ENCODE measurements at regions not wholly inside any gene's neighbourhood (a gene's known extent, or its start where the extent isn't known, plus 50 kb on each side); places are given as distances from the start of the nearest gene placed in this dataset.

DNA sequence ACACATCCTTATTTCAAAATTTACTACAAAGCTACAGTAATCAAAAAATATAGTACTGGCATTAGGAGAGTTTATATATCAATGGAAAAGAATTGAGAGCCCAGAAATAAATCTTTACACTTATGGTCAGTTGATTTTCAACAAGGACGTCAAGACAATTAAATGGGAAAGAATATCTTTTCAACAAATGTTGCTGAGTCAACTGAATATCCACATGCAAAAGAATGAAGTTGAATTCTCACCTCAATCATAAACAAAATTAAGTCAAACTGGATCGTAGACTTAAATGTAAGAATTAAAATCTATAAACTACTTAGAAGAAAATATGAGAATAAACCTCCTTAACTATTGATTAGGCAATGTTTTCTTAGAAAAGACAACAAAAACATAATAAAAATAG lies 61.5 kb upstream of the PRR16 start:
- Mint-ChIP-seq H3K4me3 (no peak overlapping the region), H3K27ac (no peak overlapping the region), H3K36me3 (no peaks in the 10 kb centered on the region), H3K4me1 (no peaks in the 10 kb centered on the region), H3K9me3 (peaks cover 26% of the 10 kb centered on the region), H3K27me3 (ENCODE audit: low read depth) (no peaks in the 10 kb centered on the region)
- TF ChIP-seq, protein P1, sequence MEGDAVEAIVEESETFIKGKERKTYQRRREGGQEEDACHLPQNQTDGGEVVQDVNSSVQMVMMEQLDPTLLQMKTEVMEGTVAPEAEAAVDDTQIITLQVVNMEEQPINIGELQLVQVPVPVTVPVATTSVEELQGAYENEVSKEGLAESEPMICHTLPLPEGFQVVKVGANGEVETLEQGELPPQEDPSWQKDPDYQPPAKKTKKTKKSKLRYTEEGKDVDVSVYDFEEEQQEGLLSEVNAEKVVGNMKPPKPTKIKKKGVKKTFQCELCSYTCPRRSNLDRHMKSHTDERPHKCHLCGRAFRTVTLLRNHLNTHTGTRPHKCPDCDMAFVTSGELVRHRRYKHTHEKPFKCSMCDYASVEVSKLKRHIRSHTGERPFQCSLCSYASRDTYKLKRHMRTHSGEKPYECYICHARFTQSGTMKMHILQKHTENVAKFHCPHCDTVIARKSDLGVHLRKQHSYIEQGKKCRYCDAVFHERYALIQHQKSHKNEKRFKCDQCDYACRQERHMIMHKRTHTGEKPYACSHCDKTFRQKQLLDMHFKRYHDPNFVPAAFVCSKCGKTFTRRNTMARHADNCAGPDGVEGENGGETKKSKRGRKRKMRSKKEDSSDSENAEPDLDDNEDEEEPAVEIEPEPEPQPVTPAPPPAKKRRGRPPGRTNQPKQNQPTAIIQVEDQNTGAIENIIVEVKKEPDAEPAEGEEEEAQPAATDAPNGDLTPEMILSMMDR (IDR thresholded peaks at IDR 0.05; ENCODE audit: unreplicated experiment) = no peak
- DNase-seq (ENCODE audit: low spot score in 2 of 2, unreplicated experiment in 2 of 2) = no peak

DNA sequence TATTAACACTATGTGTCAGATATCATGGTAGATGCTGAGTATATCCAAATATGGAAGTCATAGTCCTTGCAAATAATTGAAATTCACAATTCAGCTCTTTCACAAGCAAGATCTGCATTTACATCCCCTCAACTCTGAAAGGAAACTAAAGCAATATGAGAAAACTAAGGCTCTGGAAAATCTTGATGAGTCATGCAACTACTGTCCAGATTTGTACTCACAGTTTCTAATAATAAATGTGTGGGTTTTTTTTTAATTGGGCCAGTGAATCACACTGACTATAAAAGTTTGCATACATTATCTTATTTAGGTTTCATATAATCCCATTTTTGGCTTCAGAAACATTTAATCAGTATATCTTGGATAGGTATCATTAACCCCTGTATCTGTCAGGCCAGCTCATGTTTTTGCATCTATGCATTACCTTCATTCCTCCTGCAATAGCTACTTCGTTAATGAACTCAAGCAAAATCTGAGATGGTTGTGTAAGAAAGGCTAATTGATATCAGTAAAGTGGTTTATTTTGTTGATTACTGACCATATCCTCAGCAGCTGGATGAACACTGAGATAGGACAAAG lies 58.7 kb upstream of the PRR16 start:
- Mint-ChIP-seq H3K9me3 (peaks cover 19% of the 10 kb centered on the region), H3K36me3 (no peaks in the 10 kb centered on the region), H3K4me1 (no peaks in the 10 kb centered on the region), H3K27me3 (ENCODE audit: low read depth) (no peaks in the 10 kb centered on the region), H3K27ac (no peak overlapping the region), H3K4me3 (no peak overlapping the region)
- TF ChIP-seq, protein P1 (IDR thresholded peaks at IDR 0.05; ENCODE audit: unreplicated experiment) = no peak
- DNase-seq (ENCODE audit: low spot score in 2 of 2, unreplicated experiment in 2 of 2) = no peak

DNA sequence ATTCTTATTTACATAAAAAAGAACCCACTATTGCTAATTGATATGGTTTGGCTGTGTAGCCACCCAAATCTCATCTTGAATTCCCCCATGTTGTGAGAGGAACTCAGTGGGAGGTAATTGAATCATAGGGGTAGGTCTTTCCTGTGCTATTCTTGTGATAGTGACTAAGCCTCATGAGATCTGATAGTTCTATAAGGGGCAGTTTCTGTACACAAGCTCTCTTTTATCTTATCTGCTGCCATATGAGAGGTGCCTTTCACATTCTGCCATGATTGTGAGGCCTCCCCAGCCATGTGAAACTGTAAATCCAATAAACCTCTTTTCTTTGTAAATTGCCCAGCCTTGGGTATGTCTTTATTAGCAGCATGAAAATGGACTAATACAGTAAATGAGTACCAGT lies 58.2 kb upstream of the PRR16 start:
- no peak overlapping the region for H3K27ac Mint-ChIP-seq
- no peaks in the 10 kb centered on the region for H3K36me3 Mint-ChIP-seq
- H3K4me1 Mint-ChIP-seq = no peaks in the 10 kb centered on the region
- H3K9me3 Mint-ChIP-seq = peaks cover 18% of the 10 kb centered on the region
- TF ChIP-seq, protein P1 (IDR thresholded peaks at IDR 0.05; ENCODE audit: unreplicated experiment) = no peak
- H3K4me3 Mint-ChIP-seq = no peak overlapping the region
- H3K27me3 Mint-ChIP-seq (ENCODE audit: low read depth) = no peaks in the 10 kb centered on the region
- DNase-seq (ENCODE audit: low spot score in 2 of 2, unreplicated experiment in 2 of 2) = no peak

DNA sequence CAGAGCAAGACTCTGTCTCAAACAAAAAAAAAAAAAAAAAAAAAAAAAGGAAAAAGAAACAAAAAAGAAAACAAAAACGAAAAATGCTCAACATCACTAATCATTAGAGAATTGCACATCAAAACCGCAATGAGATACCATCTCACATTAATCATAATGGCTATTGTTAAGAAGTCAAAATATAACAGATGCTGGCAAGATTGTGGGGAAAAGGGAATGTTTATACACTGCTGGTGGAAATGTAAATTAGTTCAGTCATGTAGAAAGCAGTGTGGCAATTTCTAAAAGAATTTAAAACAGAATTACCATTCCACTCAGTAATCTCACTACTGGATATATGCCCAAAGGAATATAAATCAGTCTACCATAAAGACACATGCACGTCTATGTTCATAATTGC lies 50.4 kb upstream of the PRR16 start:
- no peaks in the 10 kb centered on the region for H3K36me3 Mint-ChIP-seq
- no peak overlapping the region for H3K4me3 Mint-ChIP-seq
- H3K4me1 Mint-ChIP-seq = peaks cover 2% of the 10 kb centered on the region
- TF ChIP-seq, protein P1 (IDR thresholded peaks at IDR 0.05; ENCODE audit: unreplicated experiment) = no peak
- no peaks in the 10 kb centered on the region for H3K27me3 Mint-ChIP-seq (ENCODE audit: low read depth)
- peaks cover 13% of the 10 kb centered on the region for H3K9me3 Mint-ChIP-seq
- DNase-seq (ENCODE audit: low spot score in 2 of 2, unreplicated experiment in 2 of 2) = no peak
- no peak overlapping the region for H3K27ac Mint-ChIP-seq
